HL-60 (cell line): ENCODE measurements at regions not wholly inside any gene's neighbourhood (a gene's known extent, or its start where the extent isn't known, plus 50 kb on each side); places are given as distances from the start of the nearest gene placed in this dataset.

Source experiments
- DNase-seq, 2 experiments: peaks; one replicate each; pipeline ENCODE4 v3.0.0-alpha.2; 2010 to 2020; ENCODE audit warnings: low read depth in 1 of 2, low spot score in 1 of 2
- H3K27ac ChIP-seq: fragments of 250-450 bp; sonication (Bioruptor Pico); replicated peaks from 2 replicates; pipeline ENCODE4 v1.5.1; 2020; ENCODE audit warnings: mild to moderate bottlenecking, moderate library complexity
- H3K27me3 ChIP-seq: fragments of 250-450 bp; sonication (Bioruptor Pico); 2 replicates; pipeline ENCODE4 v1.5.1; 2021; ENCODE audit warnings: mild to moderate bottlenecking, moderate library complexity; ENCODE audit not compliant: insufficient read depth, poor library complexity, severe bottlenecking
- H3K4me3 ChIP-seq: replicated peaks from 2 replicates; pipeline ENCODE4 v1.5.1; 2011; ENCODE audit warnings: mild to moderate bottlenecking, control low read depth, low read length; ENCODE audit not compliant: insufficient read depth
- GABPA ChIP-seq: IDR thresholded peaks from 2 replicates; pipeline ENCODE4 v1.6.1; 2012; ENCODE audit warnings: low read depth
- POLR2AphosphoS5 ChIP-seq: IDR thresholded peaks from 2 replicates; pipeline ENCODE4 v1.6.1; 2012; ENCODE audit warnings: low read depth
- SPI1 ChIP-seq: IDR thresholded peaks from 2 replicates; pipeline ENCODE4 v1.6.1; 2012; ENCODE audit warnings: low read depth, mild to moderate bottlenecking, borderline replicate concordance
- TF ChIP-seq, protein P1 (sequence below): IDR thresholded peaks from 2 replicates; pipeline ENCODE4 v1.6.1; 2012; ENCODE audit warnings: low read depth; ENCODE audit not compliant: insufficient replicate concordance
- TF ChIP-seq, protein P2 (sequence below): IDR thresholded peaks from one replicate; pipeline ENCODE4 v1.5.1; 2011; ENCODE audit warnings: low read length, control low read depth, inconsistent platforms; ENCODE audit not compliant: insufficient read depth

DNA sequence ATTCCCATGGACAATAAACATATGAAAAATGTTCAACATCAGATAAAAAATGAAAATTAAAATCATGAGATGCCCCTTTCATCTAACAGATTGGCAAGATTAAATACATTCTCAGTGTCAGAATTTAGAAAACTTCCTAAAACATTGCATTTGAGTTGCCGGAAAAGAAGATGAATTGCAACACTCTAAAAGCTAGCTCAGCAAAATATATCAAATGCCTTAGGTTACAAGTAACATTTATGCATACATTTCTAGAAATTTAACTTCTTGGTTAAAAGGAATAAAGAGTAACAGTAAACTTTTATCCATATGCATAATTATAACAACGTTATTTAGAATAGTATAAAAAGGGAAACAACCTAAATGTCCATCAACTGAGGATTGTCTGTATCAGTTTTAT lies 239.0 kb downstream of the PMP22 start:
- TF ChIP-seq, protein P1, sequence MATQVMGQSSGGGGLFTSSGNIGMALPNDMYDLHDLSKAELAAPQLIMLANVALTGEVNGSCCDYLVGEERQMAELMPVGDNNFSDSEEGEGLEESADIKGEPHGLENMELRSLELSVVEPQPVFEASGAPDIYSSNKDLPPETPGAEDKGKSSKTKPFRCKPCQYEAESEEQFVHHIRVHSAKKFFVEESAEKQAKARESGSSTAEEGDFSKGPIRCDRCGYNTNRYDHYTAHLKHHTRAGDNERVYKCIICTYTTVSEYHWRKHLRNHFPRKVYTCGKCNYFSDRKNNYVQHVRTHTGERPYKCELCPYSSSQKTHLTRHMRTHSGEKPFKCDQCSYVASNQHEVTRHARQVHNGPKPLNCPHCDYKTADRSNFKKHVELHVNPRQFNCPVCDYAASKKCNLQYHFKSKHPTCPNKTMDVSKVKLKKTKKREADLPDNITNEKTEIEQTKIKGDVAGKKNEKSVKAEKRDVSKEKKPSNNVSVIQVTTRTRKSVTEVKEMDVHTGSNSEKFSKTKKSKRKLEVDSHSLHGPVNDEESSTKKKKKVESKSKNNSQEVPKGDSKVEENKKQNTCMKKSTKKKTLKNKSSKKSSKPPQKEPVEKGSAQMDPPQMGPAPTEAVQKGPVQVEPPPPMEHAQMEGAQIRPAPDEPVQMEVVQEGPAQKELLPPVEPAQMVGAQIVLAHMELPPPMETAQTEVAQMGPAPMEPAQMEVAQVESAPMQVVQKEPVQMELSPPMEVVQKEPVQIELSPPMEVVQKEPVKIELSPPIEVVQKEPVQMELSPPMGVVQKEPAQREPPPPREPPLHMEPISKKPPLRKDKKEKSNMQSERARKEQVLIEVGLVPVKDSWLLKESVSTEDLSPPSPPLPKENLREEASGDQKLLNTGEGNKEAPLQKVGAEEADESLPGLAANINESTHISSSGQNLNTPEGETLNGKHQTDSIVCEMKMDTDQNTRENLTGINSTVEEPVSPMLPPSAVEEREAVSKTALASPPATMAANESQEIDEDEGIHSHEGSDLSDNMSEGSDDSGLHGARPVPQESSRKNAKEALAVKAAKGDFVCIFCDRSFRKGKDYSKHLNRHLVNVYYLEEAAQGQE = no peak
- no peak for TF ChIP-seq GABPA
- no peak overlapping the region for H3K27ac ChIP-seq
- no peaks in the 10 kb centered on the region for H3K27me3 ChIP-seq
- no peak overlapping the region for H3K4me3 ChIP-seq
- DNase-seq = no peak

DNA sequence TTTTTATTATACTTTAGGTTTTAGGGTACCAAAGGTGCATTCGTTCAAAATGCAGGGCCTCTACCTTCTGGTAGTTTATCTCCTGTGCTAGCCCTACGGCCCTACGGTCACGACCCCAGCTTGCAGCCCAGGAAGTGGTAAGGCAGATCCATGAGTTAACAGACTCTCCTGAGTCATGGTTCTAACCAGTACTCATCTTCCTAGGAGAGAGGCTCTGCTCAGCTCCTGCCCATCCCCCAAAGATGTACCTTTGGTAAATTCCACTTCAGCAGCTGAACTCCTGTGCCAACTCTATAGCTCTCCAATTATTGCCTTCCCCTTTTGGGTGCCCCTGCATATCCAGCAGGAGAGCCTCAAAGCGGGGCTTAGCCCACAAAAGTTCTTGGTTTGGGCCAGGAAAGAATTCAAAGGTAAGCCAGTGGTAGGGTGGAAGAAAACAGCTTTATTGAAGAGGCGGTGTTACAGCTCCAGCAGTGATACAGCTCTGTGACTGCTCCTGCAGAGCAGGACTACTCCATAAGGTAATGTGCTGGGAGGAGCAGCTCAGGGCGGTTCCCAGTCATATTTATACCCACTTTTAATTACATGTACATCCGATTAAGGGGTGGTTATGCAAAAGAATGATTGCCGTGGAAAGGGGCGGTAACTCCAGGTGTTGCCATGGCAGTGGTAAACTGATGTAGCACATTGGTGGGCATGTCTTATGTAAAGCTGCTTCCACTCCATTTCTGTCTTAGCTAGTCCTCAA lies 241.4 kb downstream of the PMP22 start:
- H3K27me3 ChIP-seq = no peaks in the 10 kb centered on the region
- H3K4me3 ChIP-seq = no peak overlapping the region
- TF ChIP-seq SPI1 (no peak), POLR2AphosphoS5 (no peak), GABPA (no peak)
- TF ChIP-seq, protein P2, sequence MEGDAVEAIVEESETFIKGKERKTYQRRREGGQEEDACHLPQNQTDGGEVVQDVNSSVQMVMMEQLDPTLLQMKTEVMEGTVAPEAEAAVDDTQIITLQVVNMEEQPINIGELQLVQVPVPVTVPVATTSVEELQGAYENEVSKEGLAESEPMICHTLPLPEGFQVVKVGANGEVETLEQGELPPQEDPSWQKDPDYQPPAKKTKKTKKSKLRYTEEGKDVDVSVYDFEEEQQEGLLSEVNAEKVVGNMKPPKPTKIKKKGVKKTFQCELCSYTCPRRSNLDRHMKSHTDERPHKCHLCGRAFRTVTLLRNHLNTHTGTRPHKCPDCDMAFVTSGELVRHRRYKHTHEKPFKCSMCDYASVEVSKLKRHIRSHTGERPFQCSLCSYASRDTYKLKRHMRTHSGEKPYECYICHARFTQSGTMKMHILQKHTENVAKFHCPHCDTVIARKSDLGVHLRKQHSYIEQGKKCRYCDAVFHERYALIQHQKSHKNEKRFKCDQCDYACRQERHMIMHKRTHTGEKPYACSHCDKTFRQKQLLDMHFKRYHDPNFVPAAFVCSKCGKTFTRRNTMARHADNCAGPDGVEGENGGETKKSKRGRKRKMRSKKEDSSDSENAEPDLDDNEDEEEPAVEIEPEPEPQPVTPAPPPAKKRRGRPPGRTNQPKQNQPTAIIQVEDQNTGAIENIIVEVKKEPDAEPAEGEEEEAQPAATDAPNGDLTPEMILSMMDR = no peak
- TF ChIP-seq, protein P1 = no peak
- no peak for DNase-seq
- no peak overlapping the region for H3K27ac ChIP-seq

DNA sequence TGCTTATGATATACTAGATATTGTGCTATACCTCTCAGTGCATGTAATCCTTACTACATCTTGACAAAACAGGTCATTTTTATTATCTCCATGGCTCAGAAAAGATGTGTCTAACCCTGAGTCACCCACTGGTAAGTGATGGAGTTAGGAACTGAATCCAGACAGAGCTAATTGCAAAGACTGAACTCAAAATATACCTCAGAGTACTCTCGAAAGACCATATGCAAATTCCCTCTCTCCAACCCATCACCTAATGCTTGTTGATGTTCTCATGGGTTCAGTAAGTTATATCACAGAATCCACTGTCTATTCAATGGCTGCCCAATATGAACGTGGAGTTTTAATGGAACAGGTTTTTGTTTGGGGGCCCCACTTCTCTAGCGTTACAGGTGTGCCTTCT lies 246.0 kb downstream of the PMP22 start:
- Histone ChIP-seq H3K27ac (no peak overlapping the region), H3K4me3 (no peak overlapping the region), H3K27me3 (no peaks in the 10 kb centered on the region)
- TF ChIP-seq, protein P2 = no peak
- TF ChIP-seq SPI1 (no peak), GABPA (no peak), POLR2AphosphoS5 (no peak)
- TF ChIP-seq, protein P1 = no peak
- DNase-seq = no peak
